ENCODE measurements at regions not wholly inside any gene's neighbourhood (a gene's known extent, or its start where the extent isn't known, plus 50 kb on each side); places are given as distances from the start of the nearest gene placed in this dataset.
"Not testable (repeated sequence)": the region's sequence is repeated elsewhere in the genome, so short reads cannot be mapped to it uniquely, and the experiment has no call there.

GRCh38 chr7:16263377-16263776 lies 158.0 kb downstream of the CRPPA start:
- not testable (repeated sequence) for TF ChIP-seq CTCF (conservative IDR thresholded peaks at IDR 0.05 in 1 of 2, IDR thresholded peaks at IDR 0.05 in 1 of 2; ENCODE audit: low read depth in 1 of 2, low read length in 2 of 2); EZH2 (IDR thresholded peaks at IDR 0.05; ENCODE audit: low read length, missing control alignments)
